GM12865 (cell line): ENCODE measurements at regions not wholly inside any gene's neighbourhood (a gene's known extent, or its start where the extent isn't known, plus 50 kb on each side); places are given as distances from the start of the nearest gene placed in this dataset.

Experiments
- DNase-seq: peaks from one replicate; pipeline ENCODE4 v3.0.0; 2010; ENCODE audit warnings: low read depth
- H3K4me3 ChIP-seq: 2 replicates; pipeline ENCODE4 v1.5.1; 2011; ENCODE audit warnings: mild to moderate bottlenecking, low read depth, low read length, control low read depth
- TF ChIP-seq, protein P1 (sequence below): IDR thresholded peaks from 2 replicates; pipeline ENCODE4 v1.5.1; 2011; ENCODE audit warnings: low read length, control low read depth, low read depth, inconsistent platforms; ENCODE audit not compliant: insufficient read depth; ENCODE audit errors: missing control alignments

DNA sequence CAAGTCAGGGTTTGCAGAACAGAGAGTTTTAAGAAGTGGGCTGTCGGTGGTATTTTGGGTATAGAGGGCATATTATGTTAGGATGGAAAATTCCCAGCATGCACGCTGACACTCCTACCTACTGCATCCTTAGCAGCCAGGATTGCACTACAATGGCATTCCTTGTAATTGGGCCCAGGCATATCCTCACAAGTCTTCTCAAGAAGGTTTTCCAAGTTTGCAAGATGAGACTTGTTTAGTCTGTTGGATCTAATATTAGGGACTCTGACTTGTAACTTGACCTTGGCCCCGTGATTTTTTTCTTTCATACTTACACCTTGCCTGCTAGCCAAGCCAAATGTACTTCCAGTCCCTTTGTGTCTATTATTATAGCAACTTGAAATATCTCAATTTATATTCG is 335.7 kb upstream of the HTR2A start:
- TF ChIP-seq, protein P1, sequence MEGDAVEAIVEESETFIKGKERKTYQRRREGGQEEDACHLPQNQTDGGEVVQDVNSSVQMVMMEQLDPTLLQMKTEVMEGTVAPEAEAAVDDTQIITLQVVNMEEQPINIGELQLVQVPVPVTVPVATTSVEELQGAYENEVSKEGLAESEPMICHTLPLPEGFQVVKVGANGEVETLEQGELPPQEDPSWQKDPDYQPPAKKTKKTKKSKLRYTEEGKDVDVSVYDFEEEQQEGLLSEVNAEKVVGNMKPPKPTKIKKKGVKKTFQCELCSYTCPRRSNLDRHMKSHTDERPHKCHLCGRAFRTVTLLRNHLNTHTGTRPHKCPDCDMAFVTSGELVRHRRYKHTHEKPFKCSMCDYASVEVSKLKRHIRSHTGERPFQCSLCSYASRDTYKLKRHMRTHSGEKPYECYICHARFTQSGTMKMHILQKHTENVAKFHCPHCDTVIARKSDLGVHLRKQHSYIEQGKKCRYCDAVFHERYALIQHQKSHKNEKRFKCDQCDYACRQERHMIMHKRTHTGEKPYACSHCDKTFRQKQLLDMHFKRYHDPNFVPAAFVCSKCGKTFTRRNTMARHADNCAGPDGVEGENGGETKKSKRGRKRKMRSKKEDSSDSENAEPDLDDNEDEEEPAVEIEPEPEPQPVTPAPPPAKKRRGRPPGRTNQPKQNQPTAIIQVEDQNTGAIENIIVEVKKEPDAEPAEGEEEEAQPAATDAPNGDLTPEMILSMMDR: no peak
- DNase-seq: no peak
- H3K4me3 ChIP-seq: no peak overlapping the region

DNA sequence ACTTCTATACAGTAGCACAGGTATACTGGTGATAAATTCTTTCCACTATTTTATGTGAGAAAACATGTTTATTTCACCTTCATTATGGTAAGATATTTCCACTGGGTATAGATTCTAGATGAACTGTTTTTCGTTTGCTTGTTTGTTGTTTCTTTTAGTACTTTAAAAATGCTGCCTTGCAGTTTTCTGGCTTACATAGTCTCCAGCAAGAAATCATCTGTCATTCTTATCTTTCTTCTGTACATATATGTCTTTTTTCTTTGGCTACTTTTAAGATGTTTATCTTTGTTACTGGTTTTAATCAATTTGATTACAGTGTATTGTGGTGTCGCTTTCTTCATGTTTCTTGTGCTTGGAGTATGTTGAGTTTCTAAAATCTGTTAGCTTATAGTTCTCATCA is 333.3 kb upstream of the HTR2A start:
- H3K4me3 ChIP-seq: no peak overlapping the region
- TF ChIP-seq, protein P1: no peak
- no peak for DNase-seq

DNA sequence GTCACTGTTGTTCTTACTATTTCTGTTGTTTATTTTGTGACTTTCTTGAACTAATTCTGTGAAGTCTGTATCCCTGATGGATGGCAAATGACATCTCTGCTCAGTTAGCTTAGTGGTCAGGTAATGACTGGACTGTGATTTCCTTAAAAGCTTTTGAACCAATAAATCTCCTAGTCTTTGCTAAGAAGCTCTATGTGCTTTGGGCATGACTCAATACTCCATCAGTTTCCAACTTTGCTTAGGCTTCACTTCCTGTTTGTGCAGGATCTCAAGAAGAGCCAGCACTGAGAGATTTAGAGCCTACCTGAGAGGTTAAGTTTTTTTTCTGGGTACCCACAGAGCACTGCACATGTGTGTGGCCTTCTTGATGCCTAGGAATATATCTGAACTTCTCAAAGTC is 329.7 kb upstream of the HTR2A start:
- H3K4me3 ChIP-seq: no peak overlapping the region
- DNase-seq: no peak
- TF ChIP-seq, protein P1: no peak

DNA sequence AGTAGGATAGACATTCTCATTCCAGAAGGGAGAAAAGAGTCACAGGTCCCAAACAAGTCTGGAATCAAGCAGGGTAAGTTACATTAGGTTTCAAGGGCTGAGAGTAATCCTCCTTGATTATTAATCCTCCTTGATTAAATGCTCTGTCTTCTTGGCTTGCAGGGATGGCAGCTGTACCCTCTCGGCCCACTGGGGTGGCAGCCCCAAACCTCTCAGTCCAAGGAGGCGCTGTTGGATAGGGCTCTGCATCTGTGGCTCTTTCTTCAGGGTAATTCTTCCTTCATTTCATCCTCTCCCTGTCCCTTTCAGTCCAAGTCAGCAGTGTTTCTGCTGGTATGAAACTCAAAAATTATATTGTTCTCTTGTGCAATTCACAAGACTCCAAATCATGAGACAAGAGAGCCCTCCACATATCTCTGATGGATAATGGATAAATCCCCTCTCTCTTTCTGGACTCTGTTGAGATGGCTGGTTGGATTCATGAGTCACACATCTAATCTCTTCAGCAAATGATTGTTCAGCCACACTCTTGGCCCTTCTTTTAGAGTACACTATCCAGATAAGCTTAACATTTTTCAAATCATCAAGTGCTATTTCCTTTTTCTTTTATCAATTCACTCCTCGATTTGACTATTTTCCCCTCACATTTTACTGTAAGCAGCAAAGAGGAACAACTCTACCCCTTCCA is 323.7 kb upstream of the HTR2A start:
- TF ChIP-seq, protein P1: no peak

DNA sequence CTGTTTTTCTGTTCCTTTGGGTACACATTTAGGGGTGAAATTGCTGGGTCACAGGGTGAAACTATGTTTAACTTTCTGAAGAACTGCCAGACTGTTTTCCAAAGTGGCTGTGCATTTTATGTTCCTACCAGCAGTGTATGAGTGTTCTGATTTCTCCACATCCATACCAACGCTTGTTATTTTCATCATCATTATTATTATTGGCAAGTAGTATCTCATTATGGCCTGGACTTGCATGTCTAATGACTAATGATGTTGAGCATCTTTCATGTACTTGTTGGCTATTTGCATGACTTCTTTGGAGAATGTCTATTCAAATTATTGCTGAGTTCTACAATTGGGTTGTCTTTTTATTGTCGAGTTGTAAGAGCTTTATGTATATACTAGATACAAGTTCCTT is 321.8 kb upstream of the HTR2A start:
- TF ChIP-seq, protein P1: no peak

More for the DNA sequence above, 323.7 kb upstream of the HTR2A start:
- H3K4me3 ChIP-seq: no peak overlapping the region
- DNase-seq: no peak

DNA sequence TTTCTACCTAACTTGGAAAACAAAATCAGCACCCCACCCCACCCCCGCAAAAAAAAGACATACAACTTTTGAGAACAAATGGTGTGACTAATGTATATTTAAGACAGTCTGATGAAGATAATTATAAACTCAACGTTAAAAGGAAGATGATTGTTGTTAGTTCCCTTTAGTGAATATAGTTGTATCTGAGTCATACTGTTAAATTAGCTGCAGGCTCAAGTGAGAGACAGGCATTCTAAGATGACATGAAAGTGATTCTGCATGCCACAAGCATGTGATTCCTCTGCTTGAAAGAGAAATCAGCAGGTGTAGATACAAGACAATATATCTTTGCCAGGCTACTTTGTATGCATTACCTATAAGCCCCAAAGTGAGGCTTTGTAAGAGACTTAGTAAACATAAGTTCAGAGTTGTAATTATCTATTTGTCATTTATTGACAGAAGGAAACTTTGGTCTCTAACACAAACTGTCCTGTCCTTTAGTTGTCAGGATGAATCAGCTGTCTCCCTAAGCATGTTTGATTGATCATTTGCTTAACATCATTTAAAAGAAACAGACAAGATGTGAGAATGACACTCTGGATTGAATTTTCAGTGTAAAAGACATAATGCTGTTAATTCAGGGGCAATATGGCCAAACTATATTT is 319.4 kb upstream of the HTR2A start:
- no peak overlapping the region for H3K4me3 ChIP-seq
- DNase-seq: peak; percentile 68
- TF ChIP-seq, protein P1: no peak

More for the DNA sequence above, 321.8 kb upstream of the HTR2A start:
- DNase-seq: no peak
- H3K4me3 ChIP-seq: no peak overlapping the region
